HUES64 (cell line): ENCODE measurements at regions not wholly inside any gene's neighbourhood (a gene's known extent, or its start where the extent isn't known, plus 50 kb on each side); places are given as distances from the start of the nearest gene placed in this dataset.

Experiments used
- H3K27ac ChIP-seq: 2 replicates; pipeline ENCODE4 v1.7.0; 2013; ENCODE audit warnings: low read depth, low read length, inconsistent platforms
- H3K27me3 ChIP-seq: 2 replicates; pipeline ENCODE4 v1.6.1; 2013; ENCODE audit warnings: mild to moderate bottlenecking, low read length; ENCODE audit not compliant: insufficient read depth
- H3K36me3 ChIP-seq: 2 replicates; pipeline ENCODE4 v1.6.1; 2013; ENCODE audit warnings: mild to moderate bottlenecking, low read length; ENCODE audit not compliant: insufficient read depth
- H3K4me1 ChIP-seq: 2 replicates; pipeline ENCODE4 v1.6.1; 2013; ENCODE audit warnings: mild to moderate bottlenecking, low read length, moderate library complexity; ENCODE audit not compliant: insufficient read depth
- H3K4me3 ChIP-seq: 2 replicates; pipeline ENCODE4 v1.5.1; 2013; ENCODE audit warnings: mild to moderate bottlenecking, low read length, moderate library complexity
- H3K9ac ChIP-seq: 2 replicates; pipeline ENCODE4 v1.6.1; 2013; ENCODE audit warnings: mild to moderate bottlenecking, low read depth, low read length
- H3K9me3 ChIP-seq: 2 replicates; pipeline ENCODE4 v1.6.1; 2013; ENCODE audit warnings: low read depth, low read length; ENCODE audit not compliant: insufficient read depth
- WGBS: fragments of 150-250, 120-280 bp; methylation state at CpG from one replicate; pipeline ENCODE4 v1.1.7; 2013; ENCODE audit warnings: missing lambda C conversion rate; 5-methylcytosine and 5-hydroxymethylcytosine counted together

- Histone ChIP-seq H3K36me3 (no peaks in the 10 kb centered on the region), H3K9me3 (no peaks in the 10 kb centered on the region), H3K4me1 (peaks cover 3% of the 10 kb centered on the region; the same call in 1 of the 2 replicates), H3K27me3 (no peaks in the 10 kb centered on the region; the same call in 1 of the 2 replicates), H3K4me3 (no peak overlapping the region), H3K9ac (no peak overlapping the region), H3K27ac (no peak overlapping the region)
- 91% methylated on average over 10 of the region's 10 CpGs for WGBS
Observed at GRCh38 chr1:22399421-22400091, 52.1 kb upstream of the ZBTB40 start.
